Ascending aorta (tissue), 2 donors: ENCODE measurements at regions not wholly inside any gene's neighbourhood (a gene's known extent, or its start where the extent isn't known, plus 50 kb on each side); places are given as distances from the start of the nearest gene placed in this dataset.

ENCODE experiments used
- DNase-seq, 2 donors: peaks; one replicate each; pipeline ENCODE4 v3.0.0-alpha.2; 2019; ENCODE audit warnings: low spot score in 2 of 2
- H3K27ac ChIP-seq, 2 donors: fragments of 200-600 bp; sonication (generic); one replicate each; pipeline ENCODE4 v1.5.1; 2016 to 2017; ENCODE audit warnings: mild to moderate bottlenecking in 1 of 2
- H3K27me3 ChIP-seq: fragments of 200-600 bp; sonication (generic); one replicate; pipeline ENCODE4 v1.5.1; 2017
- H3K36me3 ChIP-seq, 2 donors: fragments of 200-600 bp; sonication (generic); one replicate each; pipeline ENCODE4 v1.5.1; 2016
- H3K4me1 ChIP-seq, 2 donors: fragments of 200-600 bp; sonication (generic); one replicate each; pipeline ENCODE4 v1.5.1; 2016 to 2017; ENCODE audit warnings: mild to moderate bottlenecking in 1 of 2
- H3K4me3 ChIP-seq, 2 donors: fragments of 200-600 bp; sonication (generic); one replicate each; pipeline ENCODE4 v1.5.1; 2016 to 2017; ENCODE audit warnings: mild to moderate bottlenecking in 1 of 2
- H3K9me3 ChIP-seq, 2 donors: fragments of 200-600 bp; sonication (generic); one replicate each; pipeline ENCODE4 v1.5.1; 2016
- intact Hi-C: fragments of 100-400 bp; cut with DNase I; formaldehyde crosslinking; loops from one replicate; pipeline ENCODE4 v1.15.1; 2023
- TF ChIP-seq, protein P1 (sequence below), 3 experiments: fragments of 200-600 bp in 2 of 3; fragments of 450-650 bp in 1 of 3; sonication (generic) in 2 of 3; IDR thresholded peaks; one replicate each; pipeline ENCODE4 v1.5.1; 2016 to 2019; ENCODE audit warnings: antibody characterized with exemption in 3 of 3, mild to moderate bottlenecking in 1 of 3, moderate library complexity in 1 of 3

DNA sequence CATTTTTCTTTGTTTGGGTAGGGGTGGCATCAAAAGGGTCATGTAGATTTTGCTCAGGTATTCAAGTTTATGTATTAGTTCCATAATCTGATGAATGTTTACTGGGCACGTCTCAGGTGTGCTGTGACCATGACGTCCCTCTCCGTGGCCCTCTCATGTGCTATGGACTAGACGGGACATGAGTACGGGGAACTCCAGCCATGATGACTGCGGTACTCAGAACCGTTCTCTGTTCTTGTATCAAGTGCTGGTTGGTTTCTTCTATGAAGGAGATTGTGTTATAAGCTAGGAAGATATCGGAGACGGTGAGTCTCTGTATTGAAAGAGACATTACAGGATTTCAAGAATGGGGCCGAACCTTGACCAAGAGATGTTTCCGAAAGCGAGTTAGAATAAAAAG lies 116.5 kb upstream of the ADARB2 start:
- intact Hi-C loops = no loop called here
- Histone ChIP-seq H3K27me3 (no peaks in the 10 kb centered on the region), H3K36me3 (no peaks in the 10 kb centered on the region), H3K4me1 (no peaks in the 10 kb centered on the region), H3K9me3 (no peaks in the 10 kb centered on the region), H3K27ac (no peak overlapping the region), H3K4me3 (no peak overlapping the region)
- DNase-seq = no peak
- TF ChIP-seq, protein P1, sequence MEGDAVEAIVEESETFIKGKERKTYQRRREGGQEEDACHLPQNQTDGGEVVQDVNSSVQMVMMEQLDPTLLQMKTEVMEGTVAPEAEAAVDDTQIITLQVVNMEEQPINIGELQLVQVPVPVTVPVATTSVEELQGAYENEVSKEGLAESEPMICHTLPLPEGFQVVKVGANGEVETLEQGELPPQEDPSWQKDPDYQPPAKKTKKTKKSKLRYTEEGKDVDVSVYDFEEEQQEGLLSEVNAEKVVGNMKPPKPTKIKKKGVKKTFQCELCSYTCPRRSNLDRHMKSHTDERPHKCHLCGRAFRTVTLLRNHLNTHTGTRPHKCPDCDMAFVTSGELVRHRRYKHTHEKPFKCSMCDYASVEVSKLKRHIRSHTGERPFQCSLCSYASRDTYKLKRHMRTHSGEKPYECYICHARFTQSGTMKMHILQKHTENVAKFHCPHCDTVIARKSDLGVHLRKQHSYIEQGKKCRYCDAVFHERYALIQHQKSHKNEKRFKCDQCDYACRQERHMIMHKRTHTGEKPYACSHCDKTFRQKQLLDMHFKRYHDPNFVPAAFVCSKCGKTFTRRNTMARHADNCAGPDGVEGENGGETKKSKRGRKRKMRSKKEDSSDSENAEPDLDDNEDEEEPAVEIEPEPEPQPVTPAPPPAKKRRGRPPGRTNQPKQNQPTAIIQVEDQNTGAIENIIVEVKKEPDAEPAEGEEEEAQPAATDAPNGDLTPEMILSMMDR (IDR thresholded peaks at IDR 0.05) = no peak

DNA sequence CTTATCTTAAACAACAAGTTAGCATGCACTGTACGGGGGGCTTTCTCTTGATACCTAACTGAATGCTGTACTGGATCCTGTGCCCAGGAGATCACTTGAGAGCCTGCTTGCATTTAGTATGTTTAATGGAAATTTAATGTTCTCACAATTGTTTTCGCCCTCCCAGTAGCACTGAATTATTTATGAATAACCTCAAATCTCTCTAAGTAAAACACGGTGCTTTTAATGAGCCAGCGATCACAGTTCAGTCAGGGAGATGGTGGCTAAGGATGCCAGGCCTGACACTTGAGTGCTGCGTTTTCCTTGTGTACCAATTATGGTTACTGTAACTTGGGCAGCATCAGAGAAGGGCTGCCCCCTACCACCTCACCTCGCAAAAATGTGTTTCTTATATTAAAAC lies 115.5 kb upstream of the ADARB2 start:
- H3K27ac ChIP-seq = no peak overlapping the region
- intact Hi-C loops = no loop called here

GRCh38 chr10:1851762-1852161 lies 114.4 kb upstream of the ADARB2 start:
- no peak for DNase-seq
- intact Hi-C loops = no loop called here
- Histone ChIP-seq H3K27me3 (no peaks in the 10 kb centered on the region), H3K27ac (no peak overlapping the region), H3K9me3 (no peaks in the 10 kb centered on the region), H3K4me1 (no peaks in the 10 kb centered on the region), H3K4me3 (no peak overlapping the region), H3K36me3 (no peaks in the 10 kb centered on the region)
- TF ChIP-seq, protein P1 (IDR thresholded peaks at IDR 0.05) = no peak

More for the DNA sequence above, 115.5 kb upstream of the ADARB2 start:
- Histone ChIP-seq H3K27me3 (no peaks in the 10 kb centered on the region), H3K36me3 (no peaks in the 10 kb centered on the region), H3K4me1 (no peaks in the 10 kb centered on the region), H3K9me3 (no peaks in the 10 kb centered on the region), H3K4me3 (no peak overlapping the region)
- TF ChIP-seq, protein P1 (IDR thresholded peaks at IDR 0.05) = no peak
- DNase-seq = no peak

- TF ChIP-seq, protein P1 (IDR thresholded peaks at IDR 0.05) = no peak
- intact Hi-C loops = no loop called here
- DNase-seq = no peak
These were observed 113.7 kb upstream of the ADARB2 start for GRCh38 chr10:1850971-1851527.

GRCh38 chr10:1847361-1847760 lies 110.0 kb upstream of the ADARB2 start:
- H3K27ac ChIP-seq = no peak overlapping the region
- H3K4me3 ChIP-seq = no peak overlapping the region
- intact Hi-C loops = no loop called here
- no peaks in the 10 kb centered on the region for H3K27me3 ChIP-seq
- H3K9me3 ChIP-seq = no peaks in the 10 kb centered on the region
- no peaks in the 10 kb centered on the region for H3K4me1 ChIP-seq
- no peaks in the 10 kb centered on the region for H3K36me3 ChIP-seq
- DNase-seq = no peak
- TF ChIP-seq, protein P1 (IDR thresholded peaks at IDR 0.05) = no peak

More at GRCh38 chr10:1850971-1851527, 113.7 kb upstream of the ADARB2 start:
- Histone ChIP-seq H3K27me3 (no peaks in the 10 kb centered on the region), H3K36me3 (no peaks in the 10 kb centered on the region), H3K9me3 (no peaks in the 10 kb centered on the region), H3K4me3 (no peak overlapping the region), H3K27ac (no peak overlapping the region), H3K4me1 (no peaks in the 10 kb centered on the region)

DNA sequence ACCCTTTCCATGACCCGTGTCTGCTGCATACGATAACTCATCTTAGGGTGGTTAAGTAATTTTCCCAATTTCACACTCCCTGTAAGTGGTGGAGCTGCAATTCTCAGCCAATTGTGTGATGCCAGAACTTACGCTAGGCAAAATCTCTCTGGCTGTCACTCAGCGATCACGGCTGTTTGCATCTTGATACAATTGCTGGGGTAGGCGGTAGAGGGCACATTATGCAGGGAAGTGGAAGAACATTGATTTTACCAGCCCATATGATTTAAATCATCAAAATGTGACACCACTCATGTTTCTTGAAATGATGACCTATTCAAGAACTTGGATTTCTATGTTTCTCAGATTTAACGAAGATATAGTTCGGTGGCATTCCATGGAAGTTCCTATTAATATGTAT lies 108.7 kb upstream of the ADARB2 start:
- Histone ChIP-seq H3K27ac (no peak overlapping the region), H3K4me1 (no peaks in the 10 kb centered on the region), H3K27me3 (no peaks in the 10 kb centered on the region), H3K9me3 (no peaks in the 10 kb centered on the region), H3K36me3 (no peaks in the 10 kb centered on the region), H3K4me3 (no peak overlapping the region)
- TF ChIP-seq, protein P1 (IDR thresholded peaks at IDR 0.05) = no peak
- intact Hi-C loops = no loop called here
- no peak for DNase-seq
